Retinal pigment epithelial cell (primary cell): ENCODE measurements at regions not wholly inside any gene's neighbourhood (a gene's known extent, or its start where the extent isn't known, plus 50 kb on each side); places are given as distances from the start of the nearest gene placed in this dataset.
"Not testable (repeated sequence)": the region's sequence is repeated elsewhere in the genome, so short reads cannot be mapped to it uniquely, and the experiment has no call there.

Experiments
- DNase-seq: peaks from one replicate; pipeline ENCODE4 v3.0.0-alpha.2; 2010; ENCODE audit warnings: low read depth
- H3K4me3 ChIP-seq: 2 replicates; pipeline ENCODE4 v1.5.1; 2011; ENCODE audit warnings: mild to moderate bottlenecking, low read length, control low read depth, moderate library complexity
- TF ChIP-seq, protein P1 (sequence below): conservative IDR thresholded peaks from 2 replicates; pipeline ENCODE4 v1.5.1; 2011; ENCODE audit warnings: low read depth, low read length, control low read depth, inconsistent platforms

DNA sequence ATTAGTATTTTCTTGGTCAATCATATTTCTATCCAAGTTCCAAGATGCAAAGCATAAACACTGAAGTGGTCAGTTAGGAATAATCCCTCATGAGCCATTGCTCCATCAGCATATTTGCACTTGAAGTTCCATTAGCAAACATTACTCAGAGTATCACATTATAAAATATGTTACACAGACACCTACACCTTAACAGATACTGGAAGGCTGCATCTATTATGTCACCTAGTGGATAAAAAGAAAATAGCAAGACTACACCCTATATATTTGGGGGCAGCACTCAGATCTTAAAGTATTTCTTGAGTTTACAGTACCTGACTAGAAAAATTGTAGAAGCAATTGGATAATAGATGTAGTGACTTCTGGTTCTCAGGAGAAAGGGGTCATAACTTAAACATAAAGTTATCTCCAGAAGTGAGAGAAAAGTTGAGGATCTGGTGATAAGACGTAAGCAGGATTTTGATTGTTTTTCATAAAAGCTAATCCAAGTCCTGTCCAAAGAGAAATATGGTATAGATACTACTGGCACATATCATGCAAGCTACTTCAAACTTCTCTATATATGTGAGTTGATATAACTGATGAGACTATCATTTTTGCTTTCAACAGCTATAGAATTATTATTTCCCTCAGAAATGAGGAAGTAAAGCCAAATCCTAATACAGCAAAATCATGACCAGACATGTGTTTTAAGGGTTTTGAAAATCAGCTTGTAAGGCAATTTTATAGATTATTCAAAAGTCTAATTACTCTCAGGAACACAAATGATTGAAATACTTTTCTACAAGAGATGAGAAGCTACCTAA is 422.2 kb downstream of the GBE1 start:
- TF ChIP-seq, protein P1, sequence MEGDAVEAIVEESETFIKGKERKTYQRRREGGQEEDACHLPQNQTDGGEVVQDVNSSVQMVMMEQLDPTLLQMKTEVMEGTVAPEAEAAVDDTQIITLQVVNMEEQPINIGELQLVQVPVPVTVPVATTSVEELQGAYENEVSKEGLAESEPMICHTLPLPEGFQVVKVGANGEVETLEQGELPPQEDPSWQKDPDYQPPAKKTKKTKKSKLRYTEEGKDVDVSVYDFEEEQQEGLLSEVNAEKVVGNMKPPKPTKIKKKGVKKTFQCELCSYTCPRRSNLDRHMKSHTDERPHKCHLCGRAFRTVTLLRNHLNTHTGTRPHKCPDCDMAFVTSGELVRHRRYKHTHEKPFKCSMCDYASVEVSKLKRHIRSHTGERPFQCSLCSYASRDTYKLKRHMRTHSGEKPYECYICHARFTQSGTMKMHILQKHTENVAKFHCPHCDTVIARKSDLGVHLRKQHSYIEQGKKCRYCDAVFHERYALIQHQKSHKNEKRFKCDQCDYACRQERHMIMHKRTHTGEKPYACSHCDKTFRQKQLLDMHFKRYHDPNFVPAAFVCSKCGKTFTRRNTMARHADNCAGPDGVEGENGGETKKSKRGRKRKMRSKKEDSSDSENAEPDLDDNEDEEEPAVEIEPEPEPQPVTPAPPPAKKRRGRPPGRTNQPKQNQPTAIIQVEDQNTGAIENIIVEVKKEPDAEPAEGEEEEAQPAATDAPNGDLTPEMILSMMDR = peak; percentile 53
- H3K4me3 ChIP-seq = no peak overlapping the region
- no peak for DNase-seq

DNA sequence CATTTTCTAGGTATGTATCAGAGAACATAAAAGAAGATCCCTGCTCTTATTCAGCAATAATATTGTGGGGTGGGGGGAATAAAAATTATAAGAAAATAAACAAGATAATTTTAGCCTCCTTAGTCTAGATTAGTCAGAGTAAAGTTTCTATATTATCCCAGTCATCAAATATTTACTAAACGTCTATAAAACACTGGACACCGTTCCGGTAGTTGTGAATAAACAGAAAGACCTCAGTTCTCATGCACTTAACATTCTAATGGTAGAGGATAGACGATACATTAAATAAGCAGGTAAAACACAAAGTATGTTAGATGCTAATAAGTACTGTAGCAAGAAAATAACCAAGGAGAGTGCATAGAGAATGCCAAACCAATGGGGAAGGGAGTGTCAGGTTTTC is 425.0 kb downstream of the GBE1 start:
- no peak for DNase-seq
- TF ChIP-seq, protein P1 = no peak
- no peak overlapping the region for H3K4me3 ChIP-seq

DNA sequence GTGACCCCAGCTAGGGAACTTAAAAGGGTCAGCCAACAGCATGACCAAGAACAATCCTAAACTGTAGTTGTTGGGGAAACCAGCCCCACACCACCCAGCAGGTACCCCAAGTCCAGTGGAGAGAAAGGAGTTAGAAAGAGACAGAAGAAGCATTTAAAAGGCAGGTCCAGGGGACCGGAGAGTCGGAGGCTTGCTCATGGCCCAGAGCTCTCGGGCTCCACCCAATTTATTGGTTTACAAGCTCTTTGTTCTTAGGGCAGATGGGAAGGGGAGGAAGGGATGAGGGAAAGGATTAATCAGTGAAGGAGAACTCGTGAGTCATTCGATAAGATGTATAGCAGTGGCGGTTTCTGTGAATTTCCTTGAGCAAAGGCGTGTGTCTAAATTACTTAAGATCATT is 431.6 kb downstream of the GBE1 start:
- not testable (repeated sequence) for H3K4me3 ChIP-seq, DNase-seq

DNA sequence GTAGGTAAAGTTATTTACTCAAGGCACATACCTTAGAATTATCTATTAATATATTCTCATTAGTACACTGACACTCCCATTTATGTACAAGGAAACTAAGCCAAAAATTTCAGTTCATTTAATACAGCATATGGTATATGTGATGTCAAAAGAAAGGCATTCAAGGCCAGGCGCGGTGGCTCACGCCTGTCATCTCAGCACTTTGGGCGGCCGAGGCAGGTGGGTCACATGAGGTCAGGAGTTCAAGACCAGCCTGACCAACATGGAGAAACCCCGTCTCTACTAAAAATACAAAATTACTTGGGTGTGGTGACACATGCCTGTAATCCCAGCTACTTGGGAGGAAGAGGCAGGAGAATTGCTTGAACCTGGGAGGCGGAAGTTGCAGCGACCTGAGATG is 435.2 kb downstream of the GBE1 start:
- no peak overlapping the region for H3K4me3 ChIP-seq
- TF ChIP-seq, protein P1 = no peak
- no peak for DNase-seq

DNA sequence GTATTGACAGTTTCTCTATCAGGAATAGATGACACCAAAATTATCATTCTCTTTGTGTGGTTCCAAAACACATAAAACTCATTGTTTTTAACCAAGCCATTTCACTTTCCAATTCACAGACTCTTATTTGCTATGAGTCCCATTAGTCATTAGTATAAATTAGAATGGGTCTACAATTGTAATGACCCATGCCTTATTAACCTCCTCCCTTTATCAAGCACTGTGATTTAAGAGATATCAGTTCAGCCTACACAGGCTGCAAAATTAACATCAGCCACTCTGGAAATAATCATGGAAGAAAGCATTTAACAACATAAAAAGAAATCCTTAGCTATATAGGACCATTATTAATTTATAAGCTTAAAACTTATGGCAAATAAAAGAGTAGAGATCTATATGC is 440.6 kb downstream of the GBE1 start:
- DNase-seq = no peak
- no peak overlapping the region for H3K4me3 ChIP-seq
- TF ChIP-seq, protein P1 = no peak

DNA sequence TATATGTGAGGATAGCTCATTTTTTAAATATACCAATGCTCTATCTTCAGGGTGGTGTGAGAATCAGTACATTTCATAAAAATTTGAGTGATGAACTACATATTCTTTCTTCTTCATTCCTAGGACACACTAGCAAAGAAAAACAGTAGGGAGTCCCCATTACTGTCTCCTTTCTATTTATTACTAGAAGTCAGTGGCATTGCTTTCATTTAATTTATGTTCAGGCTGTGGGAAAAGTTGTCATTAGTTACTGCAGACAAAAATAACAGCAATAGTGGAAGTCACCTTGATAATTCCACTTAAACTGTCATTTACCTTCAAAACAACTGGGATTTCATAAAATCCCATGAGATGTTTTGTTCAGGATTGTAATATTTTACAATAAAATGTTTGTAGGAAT is 446.4 kb downstream of the GBE1 start:
- TF ChIP-seq, protein P1 = no peak
- no peak overlapping the region for H3K4me3 ChIP-seq
- no peak for DNase-seq

DNA sequence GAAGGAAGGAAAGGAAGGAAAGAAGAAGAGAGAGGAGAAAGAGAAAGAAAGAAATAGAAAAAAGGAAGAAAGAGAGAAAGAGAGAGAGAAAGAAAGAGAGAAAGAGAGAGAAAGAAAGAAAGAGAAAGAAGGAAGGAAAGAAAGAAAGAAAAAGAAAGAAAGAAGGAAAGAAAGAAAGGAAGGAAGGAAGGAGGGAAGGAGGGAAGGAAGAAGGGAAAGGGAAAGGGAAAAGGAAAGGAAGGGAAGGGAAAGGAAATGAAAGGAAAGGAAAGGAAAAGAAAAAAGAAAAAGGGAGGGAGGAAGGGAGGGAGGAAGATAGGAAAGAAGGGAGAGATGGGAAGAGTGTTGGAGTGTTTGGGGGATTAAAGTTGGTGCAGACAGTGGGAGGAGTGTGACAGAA is 450.1 kb downstream of the GBE1 start:
- DNase-seq = no peak
- H3K4me3 ChIP-seq = no peak overlapping the region
- TF ChIP-seq, protein P1 = no peak
